HCT116 (cell line): ENCODE measurements at regions not wholly inside any gene's neighbourhood (a gene's known extent, or its start where the extent isn't known, plus 50 kb on each side); places are given as distances from the start of the nearest gene placed in this dataset.

Experiments
- ATF3 ChIP-seq: IDR thresholded peaks from 2 replicates; pipeline ENCODE4 v1.6.1; 2012
- CEBPB ChIP-seq: IDR thresholded peaks from 2 replicates; pipeline ENCODE4 v1.6.1; 2012; ENCODE audit warnings: low read depth
- EGR1 ChIP-seq: IDR thresholded peaks from 2 replicates; pipeline ENCODE4 v1.6.1; 2012; ENCODE audit warnings: low read depth
- EZH2 ChIP-seq: fragments of 200-600 bp; sonication (generic); IDR thresholded peaks from 2 replicates; pipeline ENCODE4 v1.6.1; 2017; ENCODE audit warnings: antibody characterized with exemption, mixed run types
- POLR2A ChIP-seq: IDR thresholded peaks from 2 replicates; pipeline ENCODE4 v1.7.0; 2011; ENCODE audit warnings: borderline replicate concordance; ENCODE audit not compliant: insufficient read depth, insufficient read length; ENCODE audit errors: extremely low read depth
- POLR2AphosphoS5 ChIP-seq: IDR thresholded peaks from 2 replicates; pipeline ENCODE4 v1.6.1; 2011; ENCODE audit warnings: mild to moderate bottlenecking, low read depth, low read length, moderate library complexity
- RAD21 ChIP-seq: IDR thresholded peaks from 2 replicates; pipeline ENCODE4 v1.6.1; 2012; ENCODE audit warnings: low read depth, mild to moderate bottlenecking
- TF ChIP-seq, protein P1 (sequence below), 3 experiments: fragments of 200-600 bp in 1 of 3; sonication (generic) in 1 of 3; IDR thresholded peaks in 2 of 3; conservative IDR thresholded peaks in 1 of 3; 2 replicates each; pipeline ENCODE4 v1.5.1; 2012 to 2017; ENCODE audit warnings: low read depth in 2 of 3, low read length in 2 of 3, antibody characterized with exemption in 1 of 3, borderline replicate concordance in 1 of 3, control low read depth in 1 of 3, mild to moderate bottlenecking in 1 of 3, mixed read lengths in 1 of 3, mixed run types in 1 of 3, moderate library complexity in 1 of 3; ENCODE audit not compliant: insufficient read depth in 1 of 3

- TF ChIP-seq EZH2, result no peak
- TF ChIP-seq POLR2A, result no peak
- TF ChIP-seq, protein P1, sequence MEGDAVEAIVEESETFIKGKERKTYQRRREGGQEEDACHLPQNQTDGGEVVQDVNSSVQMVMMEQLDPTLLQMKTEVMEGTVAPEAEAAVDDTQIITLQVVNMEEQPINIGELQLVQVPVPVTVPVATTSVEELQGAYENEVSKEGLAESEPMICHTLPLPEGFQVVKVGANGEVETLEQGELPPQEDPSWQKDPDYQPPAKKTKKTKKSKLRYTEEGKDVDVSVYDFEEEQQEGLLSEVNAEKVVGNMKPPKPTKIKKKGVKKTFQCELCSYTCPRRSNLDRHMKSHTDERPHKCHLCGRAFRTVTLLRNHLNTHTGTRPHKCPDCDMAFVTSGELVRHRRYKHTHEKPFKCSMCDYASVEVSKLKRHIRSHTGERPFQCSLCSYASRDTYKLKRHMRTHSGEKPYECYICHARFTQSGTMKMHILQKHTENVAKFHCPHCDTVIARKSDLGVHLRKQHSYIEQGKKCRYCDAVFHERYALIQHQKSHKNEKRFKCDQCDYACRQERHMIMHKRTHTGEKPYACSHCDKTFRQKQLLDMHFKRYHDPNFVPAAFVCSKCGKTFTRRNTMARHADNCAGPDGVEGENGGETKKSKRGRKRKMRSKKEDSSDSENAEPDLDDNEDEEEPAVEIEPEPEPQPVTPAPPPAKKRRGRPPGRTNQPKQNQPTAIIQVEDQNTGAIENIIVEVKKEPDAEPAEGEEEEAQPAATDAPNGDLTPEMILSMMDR (IDR thresholded peaks at IDR 0.05 in 2 of 3, conservative IDR thresholded peaks at IDR 0.05 in 1 of 3; ENCODE audit: borderline replicate concordance in 1 of 3, insufficient read depth in 1 of 3, low read depth in 2 of 3, low read length in 2 of 3), result no peak
- no peak for TF ChIP-seq ATF3
- TF ChIP-seq EGR1, result no peak
- no peak for TF ChIP-seq RAD21
- no peak for TF ChIP-seq POLR2AphosphoS5
- no peak for TF ChIP-seq CEBPB
Measured at GRCh38 chr1:73901738-73902137, 296.2 kb downstream of the LRRIQ3 start.
